Skeletal muscle satellite cell (primary cell): ENCODE measurements at regions not wholly inside any gene's neighbourhood (a gene's known extent, or its start where the extent isn't known, plus 50 kb on each side); places are given as distances from the start of the nearest gene placed in this dataset.

Experiments used
- H3K27me3 ChIP-seq: 2 replicates; pipeline ENCODE4 v1.7.0; 2013; ENCODE audit warnings: low read length; ENCODE audit not compliant: control insufficient read depth, insufficient read depth
- H3K36me3 ChIP-seq: 2 replicates; pipeline ENCODE4 v1.7.0; 2013; ENCODE audit warnings: mild to moderate bottlenecking, control low read depth, low read length; ENCODE audit not compliant: insufficient read depth
- H3K4me1 ChIP-seq: 2 replicates; pipeline ENCODE4 v1.7.0; 2013; ENCODE audit warnings: low read length; ENCODE audit not compliant: control insufficient read depth, insufficient read depth
- H3K4me2 ChIP-seq: 2 replicates; pipeline ENCODE4 v1.7.0; 2013; ENCODE audit warnings: mild to moderate bottlenecking, low read length
- H3K4me3 ChIP-seq: 2 replicates; pipeline ENCODE4 v1.7.0; 2013; ENCODE audit warnings: low read length
- H3K9ac ChIP-seq: 2 replicates; pipeline ENCODE4 v1.7.0; 2013; ENCODE audit warnings: mild to moderate bottlenecking, low read depth, low read length, moderate library complexity
- H3K9me3 ChIP-seq: replicated peaks from 2 replicates; pipeline ENCODE4 v1.7.0; 2013; ENCODE audit warnings: mild to moderate bottlenecking, control low read depth, low read length

- Histone ChIP-seq H3K4me2 (no peak overlapping the region), H3K27me3 (no peaks in the 10 kb centered on the region), H3K9me3 (peaks cover 10% of the 10 kb centered on the region), H3K9ac (no peak overlapping the region), H3K4me1 (no peaks in the 10 kb centered on the region), H3K36me3 (no peaks in the 10 kb centered on the region), H3K4me3 (no peak overlapping the region)
Measured at GRCh38 chr13:111551204-111551820, 230.9 kb downstream of the TEX29 start.

DNA sequence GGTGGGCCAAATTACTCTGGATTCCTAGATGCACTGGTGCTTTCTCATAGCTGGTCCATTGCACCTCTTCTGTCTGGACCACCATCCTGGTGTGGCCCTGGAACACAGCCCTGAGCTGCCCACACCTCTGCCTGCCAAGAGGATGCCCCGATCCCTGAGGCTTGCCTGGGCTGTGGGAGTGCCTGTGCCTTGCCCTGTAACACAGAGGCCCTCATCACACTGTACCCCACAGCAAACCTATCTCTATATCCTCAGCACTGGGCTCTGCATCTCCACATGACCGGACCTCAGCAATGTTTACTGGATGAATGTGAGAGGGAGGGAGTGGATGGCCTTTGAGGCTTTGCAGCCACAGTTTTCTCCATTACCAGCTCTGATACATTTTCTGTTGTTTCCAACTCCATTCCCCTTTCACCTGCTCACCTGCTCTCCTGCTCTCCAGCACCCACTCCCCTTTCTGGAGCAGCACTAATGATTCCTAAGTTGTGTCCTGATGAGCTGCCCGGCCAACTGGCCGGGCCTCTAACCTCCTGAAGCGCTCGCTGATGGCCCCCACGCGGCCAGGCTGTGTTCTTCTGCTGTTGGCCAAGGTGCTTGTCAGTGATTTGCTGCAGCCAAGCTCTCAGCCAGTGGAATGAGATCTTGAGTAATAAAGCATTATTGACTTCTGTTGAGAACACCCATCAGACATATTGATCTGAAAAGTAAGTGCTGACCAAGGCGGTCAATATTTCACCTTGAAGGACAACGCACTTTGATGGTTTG lies 232.6 kb downstream of the TEX29 start:
- Histone ChIP-seq H3K36me3 (no peaks in the 10 kb centered on the region), H3K27me3 (no peaks in the 10 kb centered on the region), H3K9ac (no peak overlapping the region), H3K4me2 (no peak overlapping the region), H3K9me3 (peaks cover 7% of the 10 kb centered on the region), H3K4me1 (no peaks in the 10 kb centered on the region), H3K4me3 (no peak overlapping the region)

- Histone ChIP-seq H3K4me2 (no peak overlapping the region), H3K4me1 (no peaks in the 10 kb centered on the region), H3K4me3 (no peak overlapping the region)
Measured at GRCh38 chr13:111554539-111555267, 234.3 kb downstream of the TEX29 start.

DNA sequence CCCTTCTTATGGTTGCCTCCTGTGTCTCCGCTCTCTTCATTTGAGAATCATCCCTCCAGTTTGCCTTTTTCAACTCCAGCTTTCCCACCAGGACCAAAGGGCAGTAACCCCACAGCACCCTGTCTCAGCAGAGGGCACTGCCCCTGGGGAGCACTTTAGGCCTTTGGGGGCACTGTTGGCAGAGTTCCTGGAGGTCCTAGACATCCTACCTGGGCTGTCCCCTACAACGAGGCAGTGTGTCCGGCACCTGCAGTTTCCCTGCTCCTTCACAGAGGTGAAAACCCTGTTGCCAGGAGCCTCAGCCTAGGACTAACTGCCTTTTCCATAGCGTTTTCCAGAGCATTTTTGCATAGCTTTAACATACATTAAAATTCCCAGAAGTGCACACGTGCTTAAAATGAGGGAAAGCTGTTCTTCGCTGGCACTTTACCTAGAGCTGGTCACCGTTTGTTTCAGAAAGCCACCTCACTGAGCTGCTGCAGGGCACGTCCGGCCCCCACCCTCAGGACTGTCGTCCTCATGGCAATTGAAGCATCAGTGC lies 234.9 kb downstream of the TEX29 start:
- H3K27me3 ChIP-seq, result no peaks in the 10 kb centered on the region
- H3K9ac ChIP-seq, result no peak overlapping the region
- peaks cover 7% of the 10 kb centered on the region for H3K9me3 ChIP-seq
- no peak overlapping the region for H3K4me3 ChIP-seq
- H3K4me1 ChIP-seq, result no peaks in the 10 kb centered on the region
- no peaks in the 10 kb centered on the region for H3K36me3 ChIP-seq
- H3K4me2 ChIP-seq, result no peak overlapping the region

More at GRCh38 chr13:111554539-111555267, 234.3 kb downstream of the TEX29 start:
- H3K27me3 ChIP-seq, result no peaks in the 10 kb centered on the region
- H3K36me3 ChIP-seq, result no peaks in the 10 kb centered on the region
- H3K9me3 ChIP-seq, result peaks cover 4% of the 10 kb centered on the region
- H3K9ac ChIP-seq, result no peak overlapping the region

- H3K9ac ChIP-seq, result no peak overlapping the region
Measured at GRCh38 chr13:111555903-111556302, 235.5 kb downstream of the TEX29 start.

GRCh38 chr13:111556496-111556895 lies 236.1 kb downstream of the TEX29 start:
- no peak overlapping the region for H3K4me2 ChIP-seq
- peaks cover 7% of the 10 kb centered on the region for H3K9me3 ChIP-seq
- no peaks in the 10 kb centered on the region for H3K27me3 ChIP-seq
- no peaks in the 10 kb centered on the region for H3K4me1 ChIP-seq
- H3K4me3 ChIP-seq, result no peak overlapping the region
- H3K9ac ChIP-seq, result no peak overlapping the region
- H3K36me3 ChIP-seq, result no peaks in the 10 kb centered on the region

More at GRCh38 chr13:111555903-111556302, 235.5 kb downstream of the TEX29 start:
- Histone ChIP-seq H3K36me3 (no peaks in the 10 kb centered on the region), H3K4me1 (no peaks in the 10 kb centered on the region), H3K4me2 (no peak overlapping the region), H3K4me3 (no peak overlapping the region), H3K27me3 (no peaks in the 10 kb centered on the region), H3K9me3 (peaks cover 7% of the 10 kb centered on the region)

GRCh38 chr13:111557921-111558699 lies 237.7 kb downstream of the TEX29 start:
- Histone ChIP-seq H3K4me2 (no peak overlapping the region), H3K4me3 (no peak overlapping the region), H3K9ac (no peak overlapping the region), H3K9me3 (peaks cover 7% of the 10 kb centered on the region), H3K36me3 (no peaks in the 10 kb centered on the region), H3K27me3 (no peaks in the 10 kb centered on the region), H3K4me1 (no peaks in the 10 kb centered on the region)

GRCh38 chr13:111558700-111559088 lies 238.3 kb downstream of the TEX29 start:
- no peak overlapping the region for H3K9ac ChIP-seq
- H3K9me3 ChIP-seq, result peaks cover 7% of the 10 kb centered on the region
- H3K4me1 ChIP-seq, result no peaks in the 10 kb centered on the region

DNA sequence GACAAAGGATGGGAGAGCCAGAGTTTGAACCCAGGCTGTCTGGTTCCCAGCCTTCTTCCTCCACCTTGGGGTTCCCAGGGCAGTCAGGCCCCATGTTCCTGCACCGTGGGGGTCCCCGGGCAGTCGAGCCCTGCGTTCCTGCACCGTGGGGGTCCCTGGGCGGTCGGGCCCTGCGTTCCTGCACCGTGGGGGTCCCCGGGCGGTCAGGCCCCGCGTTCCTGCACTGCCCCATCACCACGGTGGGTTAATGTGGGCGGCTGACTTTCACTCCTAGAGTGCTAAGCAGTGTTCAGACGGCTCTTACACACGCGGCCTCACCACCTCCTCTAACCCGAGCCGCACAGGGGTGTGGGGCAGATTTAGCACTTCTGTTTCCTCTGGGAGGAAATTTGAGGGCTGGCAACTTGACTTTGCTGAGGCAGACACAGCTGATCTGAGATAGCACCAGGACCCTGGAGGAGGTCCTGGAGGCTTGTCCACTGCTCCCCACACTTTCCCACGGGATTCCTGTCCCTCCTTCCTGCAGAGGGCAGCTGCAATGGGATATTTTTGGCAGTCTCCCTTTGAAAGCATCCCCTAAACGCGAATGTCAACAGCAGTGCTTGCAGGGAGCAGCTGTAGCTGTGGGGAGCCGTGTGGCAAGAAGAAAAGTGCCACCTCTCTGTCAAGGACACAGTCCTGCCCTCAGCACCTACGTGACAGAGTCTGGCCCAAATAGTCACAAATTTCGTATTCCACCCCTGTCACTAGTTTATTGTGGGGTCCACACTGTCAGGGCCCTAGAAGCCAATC lies 239.4 kb downstream of the TEX29 start:
- no peak overlapping the region for H3K9ac ChIP-seq
- H3K4me3 ChIP-seq, result no peak overlapping the region
- H3K4me1 ChIP-seq, result no peaks in the 10 kb centered on the region
- H3K4me2 ChIP-seq, result no peak overlapping the region
- peaks cover 10% of the 10 kb centered on the region for H3K9me3 ChIP-seq
- no peaks in the 10 kb centered on the region for H3K27me3 ChIP-seq
- no peaks in the 10 kb centered on the region for H3K36me3 ChIP-seq

More at GRCh38 chr13:111558700-111559088, 238.3 kb downstream of the TEX29 start:
- Histone ChIP-seq H3K27me3 (no peaks in the 10 kb centered on the region), H3K4me2 (no peak overlapping the region), H3K36me3 (no peaks in the 10 kb centered on the region), H3K4me3 (no peak overlapping the region)

GRCh38 chr13:111561091-111561781 lies 240.8 kb downstream of the TEX29 start:
- peaks cover 14% of the 10 kb centered on the region for H3K9me3 ChIP-seq
- no peak overlapping the region for H3K9ac ChIP-seq
- no peak overlapping the region for H3K4me2 ChIP-seq
- no peaks in the 10 kb centered on the region for H3K4me1 ChIP-seq
- H3K27me3 ChIP-seq, result no peaks in the 10 kb centered on the region
- H3K36me3 ChIP-seq, result no peaks in the 10 kb centered on the region
- H3K4me3 ChIP-seq, result no peak overlapping the region
